HG02870 (cell line): ENCODE measurements at regions not wholly inside any gene's neighbourhood (a gene's known extent, or its start where the extent isn't known, plus 50 kb on each side); places are given as distances from the start of the nearest gene placed in this dataset.
"Not testable (repeated sequence)": the region's sequence is repeated elsewhere in the genome, so short reads cannot be mapped to it uniquely, and the experiment has no call there.

ENCODE experiments used
- ATAC-seq: cut with Tn5 transposase; IDR thresholded peaks from one replicate; pipeline ENCODE4 v1.9.1; 2021; ENCODE audit warnings: mild to moderate bottlenecking, moderate library complexity; ENCODE audit not compliant: unreplicated experiment

DNA sequence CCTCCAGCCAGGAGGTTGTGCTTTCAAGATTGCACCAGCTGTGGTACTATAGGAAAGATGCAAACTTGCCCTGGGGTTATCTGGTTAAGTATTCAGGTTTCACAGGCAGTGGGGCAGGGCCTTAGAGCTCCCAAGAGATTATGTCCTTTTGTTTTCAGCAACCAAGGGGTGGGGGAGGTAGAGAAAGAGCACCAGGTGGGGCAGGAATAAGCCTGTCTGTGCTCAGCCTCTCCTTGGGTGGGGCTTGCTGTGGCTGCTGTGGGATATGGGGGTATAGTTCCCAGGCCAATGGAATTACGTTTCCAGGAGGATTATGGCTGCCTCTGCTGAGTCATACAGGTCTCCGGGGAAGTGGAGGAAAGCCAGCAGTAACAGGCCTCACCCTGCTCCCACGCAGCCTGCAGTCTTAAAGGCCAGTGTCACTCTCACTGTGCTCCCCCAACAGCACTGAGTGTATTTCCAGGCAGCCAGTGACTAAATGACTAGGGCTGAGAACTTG is 508.6 kb downstream of the RWDD3 start:
- no peak for ATAC-seq

DNA sequence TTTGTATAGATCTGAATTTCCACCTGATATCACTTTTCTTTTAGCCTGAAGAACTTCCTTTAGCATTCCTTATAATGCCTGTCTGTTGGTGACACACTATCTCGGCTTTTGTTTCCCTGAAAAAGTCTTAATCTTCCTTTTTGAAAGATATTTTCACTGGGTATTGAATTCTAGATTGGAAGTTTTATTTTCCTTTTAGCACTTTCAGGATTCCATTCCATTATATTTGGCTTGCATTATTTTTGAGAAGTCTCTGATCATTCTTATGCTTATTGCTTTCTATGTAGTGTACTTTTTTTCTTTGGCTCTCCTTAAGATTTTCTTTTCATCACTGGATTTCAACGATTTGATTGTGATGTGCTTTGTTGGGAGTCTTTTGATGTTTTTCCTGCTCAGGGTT is 510.7 kb downstream of the RWDD3 start:
- ATAC-seq: no peak

DNA sequence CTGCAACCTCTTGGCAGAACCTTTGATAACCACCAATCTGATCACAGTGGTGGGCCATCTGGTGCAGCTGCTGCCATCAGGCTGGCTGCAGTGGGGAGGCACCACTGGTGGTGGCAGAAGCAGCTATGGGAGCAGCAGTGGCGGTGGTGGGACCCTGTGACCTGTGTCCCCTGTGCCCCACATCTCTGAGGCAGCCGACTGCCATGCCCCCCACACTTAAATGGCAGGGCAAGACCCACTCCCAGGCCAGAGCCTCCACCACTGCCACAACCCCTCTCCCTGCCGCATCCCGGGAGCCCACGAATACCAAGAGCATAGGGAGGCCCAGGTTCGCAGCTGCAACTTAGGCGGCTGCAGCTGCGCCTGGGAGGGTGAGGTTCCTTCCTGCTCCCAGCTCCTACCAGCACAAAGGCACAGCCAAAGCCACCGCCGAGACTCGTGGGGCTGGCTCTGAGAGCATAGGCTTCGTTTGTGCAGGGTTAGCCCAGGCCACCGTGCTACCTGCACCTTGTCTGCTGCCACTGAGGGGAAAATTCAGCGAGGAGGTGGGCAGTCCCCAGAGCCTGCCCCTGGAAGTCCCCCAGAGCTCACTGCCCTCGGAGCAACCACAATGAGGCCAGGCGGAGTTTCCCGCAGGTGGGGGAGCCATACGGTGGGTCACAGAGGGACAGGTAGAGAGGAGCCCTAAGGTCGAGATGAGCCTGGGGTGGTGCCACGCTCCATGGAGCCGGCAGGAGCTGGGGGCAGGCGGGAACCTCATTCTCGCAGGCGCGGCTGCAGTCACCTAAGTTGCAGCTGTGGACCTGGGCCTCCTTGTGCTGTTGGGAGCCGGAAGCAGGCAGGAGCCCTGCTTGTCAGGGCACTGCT is 518.7 kb downstream of the RWDD3 start:
- ATAC-seq: no peak

DNA sequence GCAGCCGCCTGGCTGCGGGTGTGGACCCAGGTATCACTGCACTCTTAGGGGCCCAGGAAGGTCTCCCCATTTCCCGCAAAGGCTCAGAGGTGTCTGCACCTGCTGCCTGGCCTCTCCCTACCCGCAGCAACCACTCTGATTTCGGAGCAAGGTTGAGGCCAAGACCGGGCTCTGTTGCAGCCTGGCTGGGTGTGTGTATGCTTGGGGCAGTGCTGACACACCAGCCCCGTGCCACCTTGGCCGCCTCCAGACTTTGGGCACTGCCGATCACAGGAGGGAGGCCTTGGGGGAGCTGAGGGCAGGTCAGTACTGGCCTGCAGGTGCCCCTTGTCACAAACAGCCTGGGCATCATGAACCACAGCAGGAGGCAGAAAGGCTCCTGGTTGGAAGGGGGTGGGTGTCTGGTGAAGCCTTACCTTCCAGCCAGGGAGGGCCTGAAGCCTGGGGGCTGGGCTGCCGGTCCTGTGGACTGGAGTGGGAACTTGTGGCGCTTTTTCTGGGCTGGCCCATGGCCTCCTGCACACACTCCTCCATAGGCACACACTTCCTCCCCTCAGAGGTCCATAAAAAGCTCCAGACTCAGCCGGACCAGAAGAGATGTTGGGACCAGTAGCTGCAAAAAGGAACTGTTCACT is 519.5 kb downstream of the RWDD3 start:
- ATAC-seq: no peak

DNA sequence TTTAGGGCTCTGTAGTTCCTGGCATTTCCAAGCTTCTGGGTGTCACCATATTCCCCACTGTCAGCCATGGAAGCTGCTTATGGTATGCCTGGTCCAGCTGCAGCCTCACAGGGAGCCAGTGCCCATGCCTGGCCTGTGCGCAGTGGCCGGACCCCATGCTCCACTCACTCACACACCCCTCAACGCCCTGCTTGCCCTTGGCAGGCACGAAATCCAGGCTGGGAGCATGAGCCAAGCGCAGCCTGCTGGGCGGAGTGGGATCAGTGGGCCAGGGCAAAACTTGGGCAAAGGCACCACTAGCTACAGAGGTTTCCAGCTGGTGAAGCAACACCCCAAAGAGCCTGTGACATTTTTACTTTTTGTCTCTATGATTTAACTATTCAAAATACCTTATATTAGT is 520.4 kb downstream of the RWDD3 start:
- ATAC-seq: no peak

DNA sequence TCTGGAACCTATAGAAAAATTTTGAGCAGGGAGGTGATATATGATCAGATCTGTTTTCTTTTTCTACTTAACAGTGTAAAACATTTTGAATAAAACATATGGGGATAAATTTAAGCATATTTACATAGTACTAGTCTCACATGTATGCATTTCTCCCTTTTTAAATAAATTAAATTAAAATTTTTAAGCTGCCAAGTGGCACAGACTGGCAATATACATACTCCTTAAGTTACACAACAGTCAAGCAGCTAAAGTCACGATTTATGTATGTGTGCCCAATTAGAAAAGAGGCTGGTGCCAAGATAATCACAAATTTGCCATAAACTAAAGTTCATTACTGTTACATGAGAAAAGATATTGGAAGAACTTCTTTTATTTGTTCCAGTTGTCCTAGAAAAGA is 532.0 kb downstream of the RWDD3 start:
- no peak for ATAC-seq

DNA sequence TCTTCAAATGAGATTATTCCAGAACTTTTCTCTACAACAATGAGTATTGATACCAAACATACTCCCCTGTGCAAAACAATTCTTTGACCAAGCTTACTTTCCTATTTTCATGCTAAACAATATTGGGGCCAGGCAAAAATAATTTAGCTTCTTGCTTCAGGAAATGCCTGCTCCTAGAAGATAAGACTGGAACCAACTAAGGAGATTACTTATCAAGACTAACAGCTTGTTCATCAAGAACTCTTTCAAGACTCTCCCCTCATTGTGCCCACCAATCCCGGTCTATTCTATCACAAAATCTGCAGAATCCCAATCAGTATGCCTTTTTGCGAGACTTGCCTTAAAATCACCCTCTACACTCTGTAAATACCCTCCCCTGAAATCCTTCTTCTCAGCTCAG is 536.6 kb downstream of the RWDD3 start:
- ATAC-seq: no peak

DNA sequence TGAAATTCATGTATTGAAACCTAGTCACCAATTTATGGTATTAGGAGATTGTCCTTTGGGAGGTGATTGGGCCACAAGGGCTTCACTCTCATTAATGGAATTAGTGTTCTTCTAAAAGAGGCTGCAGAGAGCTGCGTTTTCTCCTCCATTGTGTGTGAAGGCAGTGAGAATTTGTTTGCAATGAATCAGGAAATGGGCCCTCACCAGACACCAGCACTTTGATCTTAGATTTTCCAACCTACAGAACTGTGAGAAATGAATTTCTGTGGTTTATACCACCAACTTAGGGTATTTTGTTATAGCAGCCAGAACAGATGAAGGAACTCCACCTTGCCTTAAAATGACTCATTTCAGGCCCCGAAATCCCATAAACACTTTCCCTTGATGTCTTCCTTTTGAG is 544.2 kb downstream of the RWDD3 start:
- peak; percentile 64 for ATAC-seq

DNA sequence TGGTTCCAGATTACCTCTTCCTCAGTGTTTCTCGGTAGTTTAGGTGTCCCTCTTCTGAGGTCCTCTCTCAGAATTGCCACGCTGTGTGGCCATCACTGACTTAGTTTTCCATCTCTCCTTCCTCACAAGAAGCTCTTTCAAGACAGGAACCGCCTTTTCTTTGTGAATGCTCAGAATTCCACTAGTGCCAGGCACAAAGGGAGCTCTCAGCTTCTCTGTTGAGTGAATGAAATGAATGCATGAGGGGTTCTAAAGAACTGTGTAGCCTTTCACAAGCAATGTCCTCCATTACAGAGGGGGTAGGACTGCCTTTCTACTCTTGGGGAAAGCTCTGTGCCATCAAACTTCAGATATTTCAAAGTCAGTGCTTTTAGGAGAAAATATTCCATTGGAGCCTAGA is 546.8 kb downstream of the RWDD3 start:
- no peak for ATAC-seq

DNA sequence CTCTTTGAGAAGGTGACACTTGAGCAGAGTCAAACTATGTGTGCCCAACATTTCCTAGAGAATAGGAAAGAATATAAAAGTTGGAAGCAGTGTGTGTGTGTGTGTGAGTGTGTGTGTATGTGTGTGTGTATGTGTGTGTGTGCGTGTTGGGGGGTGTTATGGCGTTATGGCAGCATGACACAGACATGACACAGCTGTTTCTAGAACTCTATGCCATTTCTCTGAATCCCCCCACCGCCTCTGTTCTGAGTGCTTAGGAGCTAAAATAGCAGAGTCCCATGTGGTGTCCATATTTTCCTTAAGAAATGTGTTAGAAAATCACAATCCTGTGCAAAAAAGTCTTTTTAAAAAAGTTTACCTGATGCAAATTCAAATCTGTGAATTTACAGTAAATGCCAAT is 556.1 kb downstream of the RWDD3 start:
- ATAC-seq: no peak

DNA sequence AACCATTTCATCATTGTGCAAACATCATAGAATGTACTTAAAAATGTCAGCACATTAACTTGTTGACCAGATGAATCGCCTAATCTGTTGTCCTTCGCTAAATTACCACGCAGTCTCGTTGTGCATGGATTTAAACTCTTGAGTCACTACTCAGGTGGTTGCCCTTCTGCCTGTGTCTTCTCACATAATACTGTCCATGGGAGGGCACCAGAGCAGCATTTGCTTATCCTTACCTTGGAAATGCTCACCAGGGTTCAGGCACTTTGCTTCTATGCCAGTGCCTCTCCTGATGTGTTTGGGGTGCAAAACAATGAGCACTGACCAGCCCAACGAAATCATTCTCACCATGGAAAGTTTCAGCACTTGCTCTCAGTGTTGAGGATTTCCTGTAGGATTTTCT is 559.9 kb downstream of the RWDD3 start:
- ATAC-seq: no peak

DNA sequence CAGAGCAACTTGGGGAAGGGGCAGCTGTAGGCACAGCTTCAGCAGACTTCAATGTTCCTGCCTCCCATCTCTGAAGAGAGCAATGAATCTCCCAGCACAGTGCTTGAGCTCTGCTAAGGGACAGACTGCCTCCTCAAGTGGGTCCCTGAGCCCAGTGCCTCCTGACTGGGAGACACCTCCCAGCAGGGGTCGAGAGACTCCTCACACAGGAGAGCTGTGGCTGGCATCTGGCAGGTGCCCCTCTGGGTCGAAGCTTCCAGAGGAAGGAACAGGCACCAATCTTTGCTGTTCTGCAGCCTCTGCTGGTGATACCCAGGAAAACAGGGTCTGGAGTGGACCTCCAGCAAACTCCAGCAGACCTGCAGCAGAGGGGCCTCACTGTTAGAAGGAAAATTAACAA is 563.8 kb downstream of the RWDD3 start:
- not testable (repeated sequence) for ATAC-seq

DNA sequence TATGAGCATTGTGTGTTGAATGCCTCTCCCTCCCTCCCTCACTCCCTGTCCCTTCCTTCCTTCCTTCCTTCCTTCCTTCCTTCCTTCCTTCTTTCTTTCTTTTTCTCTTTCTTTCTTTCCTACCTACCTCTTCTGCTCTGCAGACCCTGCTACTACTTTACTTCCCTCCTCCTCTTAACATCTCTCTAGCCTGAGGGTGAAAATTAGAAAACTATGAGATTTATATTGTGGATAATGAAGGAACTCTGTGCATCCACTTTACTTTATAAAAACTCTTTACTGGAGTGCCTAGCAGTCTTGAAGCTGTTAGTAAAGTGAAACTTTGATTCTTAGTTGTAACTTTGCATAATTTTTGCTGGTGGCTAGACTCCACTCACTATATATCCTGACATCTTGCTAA is 572.2 kb downstream of the RWDD3 start:
- no peak for ATAC-seq

DNA sequence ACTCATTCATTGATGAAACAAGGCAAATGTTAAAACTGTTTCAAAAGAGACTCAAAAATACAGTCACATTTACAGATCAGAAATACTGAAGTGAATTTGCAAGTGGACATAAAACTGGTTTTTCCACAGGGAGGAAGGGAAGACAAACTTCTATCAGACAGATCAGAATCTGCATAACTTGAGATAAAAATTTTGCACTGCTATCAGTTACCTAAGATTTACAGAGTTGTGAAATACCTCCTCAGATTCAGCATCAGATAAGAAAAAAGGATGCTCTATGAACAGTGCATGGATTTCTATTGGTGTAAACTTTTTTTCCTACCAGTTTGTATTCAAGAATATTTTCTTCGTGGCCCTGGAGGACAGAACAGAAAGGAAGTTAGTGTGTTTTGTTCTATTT is 575.4 kb downstream of the RWDD3 start:
- ATAC-seq: no peak

DNA sequence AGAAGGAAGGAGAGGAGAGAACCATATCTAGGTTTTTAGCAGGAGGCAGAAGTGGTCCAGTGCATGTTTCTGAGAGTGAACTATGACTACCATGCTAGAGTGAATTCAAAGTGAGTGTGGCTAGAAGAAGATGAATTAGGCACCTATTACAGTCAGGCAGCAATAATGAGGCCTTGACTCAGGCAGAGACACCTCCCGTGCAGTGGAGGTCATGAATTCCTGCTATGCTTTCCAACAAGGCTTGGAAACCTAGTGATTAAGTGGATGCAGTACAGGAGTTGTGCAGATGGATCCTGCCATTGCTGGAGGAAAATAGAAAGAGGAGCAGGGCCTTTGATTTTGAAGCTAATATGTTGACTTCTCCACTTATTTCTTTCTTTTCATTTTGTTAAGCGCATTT is 581.5 kb downstream of the RWDD3 start:
- ATAC-seq: no peak

DNA sequence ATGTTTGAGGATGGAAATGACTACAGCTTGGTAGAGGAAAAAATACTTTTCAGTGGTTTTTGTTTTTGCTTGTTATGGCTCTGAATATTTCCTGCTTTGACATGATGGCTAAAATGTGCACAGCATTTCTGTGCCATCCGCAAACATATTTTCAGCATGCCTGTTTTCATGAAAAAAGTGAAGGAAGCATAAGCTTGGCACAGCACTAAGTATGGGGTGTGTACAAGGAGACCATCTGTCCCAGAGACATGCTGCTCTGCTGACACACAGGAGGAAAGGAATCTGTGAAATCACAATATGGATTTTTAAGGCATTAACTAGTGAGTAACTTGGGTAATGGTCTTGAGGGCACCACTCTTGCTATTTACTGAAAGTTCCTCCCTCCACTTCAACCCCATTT is 595.5 kb downstream of the RWDD3 start:
- no peak for ATAC-seq

DNA sequence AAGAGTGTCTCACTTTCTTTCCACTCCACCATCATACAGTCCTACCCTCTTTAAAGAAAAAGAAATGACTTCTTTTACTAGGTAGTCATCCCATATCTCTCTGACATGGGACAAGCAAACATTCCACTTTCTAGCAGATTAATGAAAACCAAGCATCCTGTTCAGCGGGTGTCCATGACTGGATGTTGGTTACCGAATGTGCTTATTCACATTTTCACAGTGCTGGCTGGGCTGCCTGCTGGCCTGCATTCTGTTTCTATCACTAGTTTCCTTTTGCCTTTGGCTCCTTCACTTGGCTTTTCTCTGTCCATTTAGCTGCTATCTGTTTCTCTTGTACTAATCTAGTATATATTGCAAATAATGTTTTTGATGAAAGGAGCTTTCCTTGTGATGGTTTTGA is 598.4 kb downstream of the RWDD3 start:
- ATAC-seq: no peak

DNA sequence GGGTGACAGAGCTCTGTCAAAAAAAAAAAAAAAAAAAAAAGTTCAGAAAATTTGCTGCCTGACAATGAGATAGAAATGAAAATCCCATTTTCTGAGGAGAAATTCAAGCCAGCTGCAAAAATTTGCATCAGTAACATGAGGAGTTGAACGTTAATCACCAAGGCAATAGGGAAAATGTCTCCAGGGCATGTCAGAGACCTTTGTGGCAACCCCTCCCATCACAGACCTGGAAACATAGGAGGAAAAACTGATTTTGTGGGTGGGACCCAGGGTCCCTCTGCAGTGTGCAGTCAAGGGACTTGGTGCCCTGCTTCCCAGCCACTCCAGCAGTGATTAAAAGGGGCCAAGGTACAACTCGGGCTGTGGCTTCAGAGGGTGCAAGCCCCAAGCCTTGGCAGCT is 615.4 kb downstream of the RWDD3 start:
- ATAC-seq: no peak

DNA sequence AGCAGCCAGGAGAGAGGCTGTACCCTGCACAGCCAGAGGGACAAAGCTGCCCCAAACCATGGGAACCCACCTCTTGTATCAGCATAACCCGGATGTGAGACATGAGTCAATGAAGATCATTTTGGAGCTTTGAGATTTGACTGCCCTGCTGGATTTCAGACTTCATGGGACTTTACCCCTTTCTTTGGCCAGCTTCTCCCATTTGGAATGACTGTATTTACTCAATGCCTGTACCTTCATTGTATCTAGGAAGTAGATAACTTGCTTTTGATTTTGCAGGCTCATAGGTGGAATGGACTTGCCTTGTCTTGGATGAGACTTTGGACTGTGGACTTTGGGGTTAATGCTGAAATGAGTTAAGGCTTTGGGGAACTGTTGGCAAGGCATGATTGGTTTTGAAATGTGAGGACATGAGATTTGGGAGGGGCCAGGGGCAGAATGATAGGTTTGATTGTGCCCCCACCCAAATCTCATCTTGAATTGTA is 616.2 kb downstream of the RWDD3 start:
- no peak for ATAC-seq

DNA sequence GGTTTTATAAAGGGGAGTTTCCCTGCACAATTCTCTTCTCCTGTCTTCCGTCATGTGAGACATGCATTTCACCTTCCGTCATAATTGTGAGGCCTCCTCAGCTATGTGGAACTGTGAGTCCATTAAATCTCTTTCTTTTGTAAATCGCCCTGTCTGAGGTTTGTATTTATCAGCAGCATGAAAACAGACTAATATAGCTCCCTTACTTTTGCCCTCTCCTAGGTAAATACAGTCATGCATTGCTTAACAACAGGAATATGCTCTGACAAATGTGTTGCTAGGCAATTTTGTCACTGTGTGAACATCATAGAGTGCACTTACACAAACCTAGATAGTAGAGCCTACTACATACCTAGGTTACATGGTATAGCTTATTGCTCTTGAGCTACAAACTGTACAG is 616.8 kb downstream of the RWDD3 start:
- no peak for ATAC-seq

DNA sequence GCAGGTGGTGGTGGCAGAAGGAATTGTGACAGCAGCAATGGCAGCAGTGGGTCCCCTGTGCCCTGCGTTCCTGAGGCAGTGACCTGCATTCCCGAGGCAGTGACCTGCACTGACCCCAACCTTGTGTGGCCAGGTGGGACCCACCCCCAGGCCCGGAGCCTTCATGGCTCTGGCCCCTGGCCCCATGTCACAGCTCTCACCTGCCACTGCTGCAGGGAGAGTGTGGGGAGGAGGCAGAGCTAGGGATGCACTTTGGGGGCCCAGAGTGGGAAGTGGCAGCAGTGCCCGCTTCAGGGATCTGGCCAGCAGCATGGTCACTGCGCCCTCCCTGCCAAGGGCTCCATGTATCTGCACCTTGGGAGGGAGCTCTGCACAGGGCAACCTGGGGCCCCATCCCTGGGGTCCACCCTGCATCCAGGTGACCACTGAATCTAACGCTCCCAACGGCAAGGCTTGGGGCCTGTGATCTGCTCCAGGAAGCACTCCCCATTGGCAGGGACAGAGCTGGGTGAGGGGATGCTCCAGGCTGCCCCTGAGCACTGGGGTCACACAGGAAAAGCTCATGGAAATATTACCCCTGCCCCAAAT is 618.6 kb downstream of the RWDD3 start:
- ATAC-seq: no peak

DNA sequence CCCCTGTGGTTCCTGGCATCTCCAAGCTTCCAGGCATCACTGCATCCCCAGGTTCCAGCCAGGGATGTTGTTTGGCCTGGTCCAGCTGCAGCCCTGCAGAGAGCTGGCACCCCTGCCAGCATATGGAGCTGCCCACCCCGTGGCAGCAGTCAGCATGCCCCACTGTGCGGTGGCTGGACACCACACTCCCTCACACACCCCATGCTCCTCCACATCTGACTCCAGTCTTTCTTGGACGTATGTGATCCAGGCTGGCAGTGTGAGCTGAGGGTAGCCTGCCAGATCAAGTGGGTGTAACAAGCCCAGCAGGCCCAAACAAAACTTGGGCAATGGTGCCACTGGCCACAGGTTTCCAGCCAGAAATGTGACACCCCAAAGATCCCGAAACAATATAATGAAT is 620.4 kb downstream of the RWDD3 start:
- no peak for ATAC-seq
